GM23338 (cell line): ENCODE measurements at regions not wholly inside any gene's neighbourhood (a gene's known extent, or its start where the extent isn't known, plus 50 kb on each side); places are given as distances from the start of the nearest gene placed in this dataset.

Experiments used
- CREB1 ChIP-seq: fragments of 250-450 bp; sonication (Bioruptor Pico); IDR thresholded peaks from 2 replicates; pipeline ENCODE4 v1.5.0; 2020; ENCODE audit warnings: low read depth, mild to moderate bottlenecking, moderate library complexity
- EZH2 ChIP-seq: fragments of 200-600 bp; sonication (generic); IDR thresholded peaks from one replicate; pipeline ENCODE4 v1.8.0; 2017; ENCODE audit warnings: antibody characterized with exemption, mild to moderate bottlenecking, low read depth; ENCODE audit not compliant: unreplicated experiment
- EZH2phosphoT487 ChIP-seq: fragments of 200-600 bp; sonication (generic); IDR thresholded peaks from one replicate; pipeline ENCODE4 v1.8.1; 2018; ENCODE audit warnings: antibody characterized with exemption; ENCODE audit not compliant: unreplicated experiment
- JUNB ChIP-seq: IDR thresholded peaks from one replicate; pipeline ENCODE4 v1.6.1; 2016; ENCODE audit warnings: antibody characterized with exemption; ENCODE audit not compliant: unreplicated experiment
- NANOG ChIP-seq: IDR thresholded peaks from 2 replicates; pipeline ENCODE4 v1.6.1; 2016; ENCODE audit warnings: antibody characterized with exemption, borderline replicate concordance
- POLR2AphosphoS5 ChIP-seq: IDR thresholded peaks from 2 replicates; pipeline ENCODE4 v1.6.1; 2016; ENCODE audit warnings: antibody characterized with exemption, low read depth
- TF ChIP-seq, protein P1 (sequence below), 2 experiments: fragments of 200-600 bp in 1 of 2; sonication (generic) in 1 of 2; conservative IDR thresholded peaks; 2 replicates each; pipeline versions ENCODE4 v1.5.1 to v1.6.1; 2016 to 2017; ENCODE audit warnings: antibody characterized with exemption in 2 of 2, low read depth in 2 of 2, mild to moderate bottlenecking in 2 of 2, moderate library complexity in 1 of 2
- TF ChIP-seq, protein P2 (sequence below): IDR thresholded peaks from one replicate; pipeline ENCODE4 v1.6.1; 2018; ENCODE audit warnings: antibody characterized with exemption; ENCODE audit not compliant: unreplicated experiment
- TF ChIP-seq, protein P3 (sequence below): IDR thresholded peaks from 2 replicates; pipeline ENCODE4 v1.6.1; 2016; ENCODE audit warnings: antibody characterized with exemption
- TF ChIP-seq, protein P4 (sequence below): fragments of 250-450 bp; sonication (Bioruptor Pico); IDR thresholded peaks from 2 replicates; pipeline ENCODE4 v1.5.0; 2020; ENCODE audit warnings: mild to moderate bottlenecking, moderate library complexity

DNA sequence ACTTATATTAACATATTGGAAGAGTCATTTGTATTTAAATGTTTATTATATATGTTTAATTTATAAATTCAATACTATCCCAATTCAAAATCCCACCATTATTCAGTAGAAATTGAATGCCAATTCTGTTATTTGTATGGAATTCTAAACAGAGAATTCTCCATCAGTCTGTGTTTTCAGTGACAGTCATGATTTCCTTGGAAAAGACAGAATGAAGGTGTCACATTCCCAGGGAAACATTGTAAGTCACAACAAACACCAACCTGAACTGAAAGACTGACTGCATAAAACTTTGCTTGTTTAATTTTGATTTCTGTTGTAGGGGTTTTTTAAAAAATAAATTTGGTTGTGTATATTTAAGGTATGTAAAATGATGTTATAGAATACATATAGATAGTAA lies 769.8 kb upstream of the BCHE start:
- TF ChIP-seq EZH2phosphoT487 (no peak), NANOG (no peak), EZH2 (no peak), CREB1 (CRISPR knock-in tag) (no peak), POLR2AphosphoS5 (no peak), JUNB (no peak)
- TF ChIP-seq, protein P1, sequence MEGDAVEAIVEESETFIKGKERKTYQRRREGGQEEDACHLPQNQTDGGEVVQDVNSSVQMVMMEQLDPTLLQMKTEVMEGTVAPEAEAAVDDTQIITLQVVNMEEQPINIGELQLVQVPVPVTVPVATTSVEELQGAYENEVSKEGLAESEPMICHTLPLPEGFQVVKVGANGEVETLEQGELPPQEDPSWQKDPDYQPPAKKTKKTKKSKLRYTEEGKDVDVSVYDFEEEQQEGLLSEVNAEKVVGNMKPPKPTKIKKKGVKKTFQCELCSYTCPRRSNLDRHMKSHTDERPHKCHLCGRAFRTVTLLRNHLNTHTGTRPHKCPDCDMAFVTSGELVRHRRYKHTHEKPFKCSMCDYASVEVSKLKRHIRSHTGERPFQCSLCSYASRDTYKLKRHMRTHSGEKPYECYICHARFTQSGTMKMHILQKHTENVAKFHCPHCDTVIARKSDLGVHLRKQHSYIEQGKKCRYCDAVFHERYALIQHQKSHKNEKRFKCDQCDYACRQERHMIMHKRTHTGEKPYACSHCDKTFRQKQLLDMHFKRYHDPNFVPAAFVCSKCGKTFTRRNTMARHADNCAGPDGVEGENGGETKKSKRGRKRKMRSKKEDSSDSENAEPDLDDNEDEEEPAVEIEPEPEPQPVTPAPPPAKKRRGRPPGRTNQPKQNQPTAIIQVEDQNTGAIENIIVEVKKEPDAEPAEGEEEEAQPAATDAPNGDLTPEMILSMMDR (conservative IDR thresholded peaks at IDR 0.05; ENCODE audit: low read depth in 2 of 2) = no peak
- TF ChIP-seq, protein P2, sequence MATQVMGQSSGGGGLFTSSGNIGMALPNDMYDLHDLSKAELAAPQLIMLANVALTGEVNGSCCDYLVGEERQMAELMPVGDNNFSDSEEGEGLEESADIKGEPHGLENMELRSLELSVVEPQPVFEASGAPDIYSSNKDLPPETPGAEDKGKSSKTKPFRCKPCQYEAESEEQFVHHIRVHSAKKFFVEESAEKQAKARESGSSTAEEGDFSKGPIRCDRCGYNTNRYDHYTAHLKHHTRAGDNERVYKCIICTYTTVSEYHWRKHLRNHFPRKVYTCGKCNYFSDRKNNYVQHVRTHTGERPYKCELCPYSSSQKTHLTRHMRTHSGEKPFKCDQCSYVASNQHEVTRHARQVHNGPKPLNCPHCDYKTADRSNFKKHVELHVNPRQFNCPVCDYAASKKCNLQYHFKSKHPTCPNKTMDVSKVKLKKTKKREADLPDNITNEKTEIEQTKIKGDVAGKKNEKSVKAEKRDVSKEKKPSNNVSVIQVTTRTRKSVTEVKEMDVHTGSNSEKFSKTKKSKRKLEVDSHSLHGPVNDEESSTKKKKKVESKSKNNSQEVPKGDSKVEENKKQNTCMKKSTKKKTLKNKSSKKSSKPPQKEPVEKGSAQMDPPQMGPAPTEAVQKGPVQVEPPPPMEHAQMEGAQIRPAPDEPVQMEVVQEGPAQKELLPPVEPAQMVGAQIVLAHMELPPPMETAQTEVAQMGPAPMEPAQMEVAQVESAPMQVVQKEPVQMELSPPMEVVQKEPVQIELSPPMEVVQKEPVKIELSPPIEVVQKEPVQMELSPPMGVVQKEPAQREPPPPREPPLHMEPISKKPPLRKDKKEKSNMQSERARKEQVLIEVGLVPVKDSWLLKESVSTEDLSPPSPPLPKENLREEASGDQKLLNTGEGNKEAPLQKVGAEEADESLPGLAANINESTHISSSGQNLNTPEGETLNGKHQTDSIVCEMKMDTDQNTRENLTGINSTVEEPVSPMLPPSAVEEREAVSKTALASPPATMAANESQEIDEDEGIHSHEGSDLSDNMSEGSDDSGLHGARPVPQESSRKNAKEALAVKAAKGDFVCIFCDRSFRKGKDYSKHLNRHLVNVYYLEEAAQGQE = no peak
- TF ChIP-seq, protein P3, sequence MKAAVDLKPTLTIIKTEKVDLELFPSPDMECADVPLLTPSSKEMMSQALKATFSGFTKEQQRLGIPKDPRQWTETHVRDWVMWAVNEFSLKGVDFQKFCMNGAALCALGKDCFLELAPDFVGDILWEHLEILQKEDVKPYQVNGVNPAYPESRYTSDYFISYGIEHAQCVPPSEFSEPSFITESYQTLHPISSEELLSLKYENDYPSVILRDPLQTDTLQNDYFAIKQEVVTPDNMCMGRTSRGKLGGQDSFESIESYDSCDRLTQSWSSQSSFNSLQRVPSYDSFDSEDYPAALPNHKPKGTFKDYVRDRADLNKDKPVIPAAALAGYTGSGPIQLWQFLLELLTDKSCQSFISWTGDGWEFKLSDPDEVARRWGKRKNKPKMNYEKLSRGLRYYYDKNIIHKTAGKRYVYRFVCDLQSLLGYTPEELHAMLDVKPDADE = no peak
- TF ChIP-seq, protein P4, sequence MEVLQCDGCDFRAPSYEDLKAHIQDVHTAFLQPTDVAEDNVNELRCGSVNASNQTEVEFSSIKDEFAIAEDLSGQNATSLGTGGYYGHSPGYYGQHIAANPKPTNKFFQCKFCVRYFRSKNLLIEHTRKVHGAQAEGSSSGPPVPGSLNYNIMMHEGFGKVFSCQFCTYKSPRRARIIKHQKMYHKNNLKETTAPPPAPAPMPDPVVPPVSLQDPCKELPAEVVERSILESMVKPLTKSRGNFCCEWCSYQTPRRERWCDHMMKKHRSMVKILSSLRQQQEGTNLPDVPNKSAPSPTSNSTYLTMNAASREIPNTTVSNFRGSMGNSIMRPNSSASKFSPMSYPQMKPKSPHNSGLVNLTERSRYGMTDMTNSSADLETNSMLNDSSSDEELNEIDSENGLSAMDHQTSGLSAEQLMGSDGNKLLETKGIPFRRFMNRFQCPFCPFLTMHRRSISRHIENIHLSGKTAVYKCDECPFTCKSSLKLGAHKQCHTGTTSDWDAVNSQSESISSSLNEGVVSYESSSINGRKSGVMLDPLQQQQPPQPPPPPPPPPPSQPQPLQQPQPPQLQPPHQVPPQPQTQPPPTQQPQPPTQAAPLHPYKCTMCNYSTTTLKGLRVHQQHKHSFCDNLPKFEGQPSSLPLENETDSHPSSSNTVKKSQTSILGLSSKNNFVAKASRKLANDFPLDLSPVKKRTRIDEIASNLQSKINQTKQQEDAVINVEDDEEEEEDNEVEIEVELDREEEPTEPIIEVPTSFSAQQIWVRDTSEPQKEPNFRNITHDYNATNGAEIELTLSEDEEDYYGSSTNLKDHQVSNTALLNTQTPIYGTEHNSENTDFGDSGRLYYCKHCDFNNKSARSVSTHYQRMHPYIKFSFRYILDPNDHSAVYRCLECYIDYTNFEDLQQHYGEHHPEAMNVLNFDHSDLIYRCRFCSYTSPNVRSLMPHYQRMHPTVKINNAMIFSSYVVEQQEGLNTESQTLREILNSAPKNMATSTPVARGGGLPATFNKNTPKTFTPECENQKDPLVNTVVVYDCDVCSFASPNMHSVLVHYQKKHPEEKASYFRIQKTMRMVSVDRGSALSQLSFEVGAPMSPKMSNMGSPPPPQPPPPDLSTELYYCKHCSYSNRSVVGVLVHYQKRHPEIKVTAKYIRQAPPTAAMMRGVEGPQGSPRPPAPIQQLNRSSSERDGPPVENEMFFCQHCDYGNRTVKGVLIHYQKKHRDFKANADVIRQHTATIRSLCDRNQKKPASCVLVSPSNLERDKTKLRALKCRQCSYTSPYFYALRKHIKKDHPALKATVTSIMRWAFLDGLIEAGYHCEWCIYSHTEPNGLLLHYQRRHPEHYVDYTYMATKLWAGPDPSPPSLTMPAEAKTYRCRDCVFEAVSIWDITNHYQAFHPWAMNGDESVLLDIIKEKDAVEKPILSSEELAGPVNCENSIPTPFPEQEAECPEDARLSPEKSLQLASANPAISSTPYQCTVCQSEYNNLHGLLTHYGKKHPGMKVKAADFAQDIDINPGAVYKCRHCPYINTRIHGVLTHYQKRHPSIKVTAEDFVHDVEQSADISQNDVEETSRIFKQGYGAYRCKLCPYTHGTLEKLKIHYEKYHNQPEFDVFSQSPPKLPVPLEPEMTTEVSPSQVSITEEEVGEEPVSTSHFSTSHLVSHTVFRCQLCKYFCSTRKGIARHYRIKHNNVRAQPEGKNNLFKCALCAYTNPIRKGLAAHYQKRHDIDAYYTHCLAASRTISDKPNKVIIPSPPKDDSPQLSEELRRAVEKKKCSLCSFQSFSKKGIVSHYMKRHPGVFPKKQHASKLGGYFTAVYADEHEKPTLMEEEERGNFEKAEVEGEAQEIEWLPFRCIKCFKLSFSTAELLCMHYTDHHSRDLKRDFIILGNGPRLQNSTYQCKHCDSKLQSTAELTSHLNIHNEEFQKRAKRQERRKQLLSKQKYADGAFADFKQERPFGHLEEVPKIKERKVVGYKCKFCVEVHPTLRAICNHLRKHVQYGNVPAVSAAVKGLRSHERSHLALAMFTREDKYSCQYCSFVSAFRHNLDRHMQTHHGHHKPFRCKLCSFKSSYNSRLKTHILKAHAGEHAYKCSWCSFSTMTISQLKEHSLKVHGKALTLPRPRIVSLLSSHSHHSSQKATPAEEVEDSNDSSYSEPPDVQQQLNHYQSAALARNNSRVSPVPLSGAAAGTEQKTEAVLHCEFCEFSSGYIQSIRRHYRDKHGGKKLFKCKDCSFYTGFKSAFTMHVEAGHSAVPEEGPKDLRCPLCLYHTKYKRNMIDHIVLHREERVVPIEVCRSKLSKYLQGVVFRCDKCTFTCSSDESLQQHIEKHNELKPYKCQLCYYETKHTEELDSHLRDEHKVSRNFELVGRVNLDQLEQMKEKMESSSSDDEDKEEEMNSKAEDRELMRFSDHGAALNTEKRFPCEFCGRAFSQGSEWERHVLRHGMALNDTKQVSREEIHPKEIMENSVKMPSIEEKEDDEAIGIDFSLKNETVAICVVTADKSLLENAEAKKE (CRISPR knock-in tag) = no peak
